ENCODE measurements at regions not wholly inside any gene's neighbourhood (a gene's known extent, or its start where the extent isn't known, plus 50 kb on each side); places are given as distances from the start of the nearest gene placed in this dataset.

- no peak for TF ChIP-seq POLR2A (IDR thresholded peaks at IDR 0.05; ENCODE audit: low read depth, low read length)
- TF ChIP-seq TAF1 (IDR thresholded peaks at IDR 0.05; ENCODE audit: borderline replicate concordance, low read depth, low read length), result no peak
- TF ChIP-seq POLR2AphosphoS5 (IDR thresholded peaks at IDR 0.05; ENCODE audit: low read depth, low read length), result no peak
These were observed 141.0 kb downstream of the INHBB start for GRCh38 chr2:120486946-120487345.
